ENCODE measurements at regions not wholly inside any gene's neighbourhood (a gene's known extent, or its start where the extent isn't known, plus 50 kb on each side); places are given as distances from the start of the nearest gene placed in this dataset.

DNA sequence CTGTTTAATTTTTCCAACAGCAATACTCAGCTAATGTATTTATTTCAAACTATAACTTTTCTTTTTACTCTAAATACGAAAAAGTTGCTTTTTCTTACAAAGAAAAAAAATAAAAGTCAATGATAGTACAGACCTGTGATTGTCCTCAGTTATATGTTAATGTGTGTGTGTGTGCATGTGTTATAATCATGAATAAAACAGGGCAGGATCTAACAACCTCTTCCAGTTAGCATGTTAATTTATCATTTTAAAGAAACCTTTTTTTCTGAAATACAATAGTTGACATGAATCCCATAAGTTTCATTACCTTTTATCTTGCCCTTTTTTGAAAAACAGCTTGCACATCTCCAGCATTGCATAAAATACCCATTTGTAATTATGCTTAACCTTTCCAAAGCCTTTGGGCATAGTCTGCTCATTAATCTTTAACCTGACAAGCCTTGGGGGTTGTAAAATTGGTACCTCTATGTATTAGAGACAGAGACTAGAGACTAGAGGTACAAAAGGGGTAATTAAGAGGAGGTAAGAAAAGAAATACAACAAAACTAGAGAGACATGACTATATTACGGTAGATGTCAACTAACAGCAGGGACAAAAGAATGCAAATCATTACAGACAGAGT, 828.1 kb downstream of the OLFM4 start:
- no peaks in the 10 kb centered on the region for H3K27me3 ChIP-seq
- H3K9me3 Mint-ChIP-seq = no peaks in the 10 kb centered on the region
- no peak overlapping the region for H3K27ac ChIP-seq
- H3K27ac Mint-ChIP-seq = no peak overlapping the region
- no peak overlapping the region for H3K4me3 ChIP-seq
- H3K4me1 ChIP-seq = no peaks in the 10 kb centered on the region
- H3K36me3 ChIP-seq = no peaks in the 10 kb centered on the region
- H3F3A ChIP-seq (ENCODE audit: low read depth) = no peaks in the 10 kb centered on the region
- H3K36me3 Mint-ChIP-seq = no peaks in the 10 kb centered on the region
- no peak overlapping the region for H2AFZ ChIP-seq (replicated peaks)
- no peaks in the 10 kb centered on the region for H3K79me2 ChIP-seq (ENCODE audit: low read depth)
- no peaks in the 10 kb centered on the region for H3K4me1 Mint-ChIP-seq
- no peaks in the 10 kb centered on the region for H3K9me3 ChIP-seq (ENCODE audit: low read depth)
- TF ChIP-seq CTCF (IDR thresholded peaks at IDR 0.05) (no peak), EZH2 (IDR thresholded peaks at IDR 0.05) (no peak), EZH2phosphoT487 (IDR thresholded peaks at IDR 0.05) (no peak)
- H4K20me1 ChIP-seq (ENCODE audit: low read depth) = no peaks in the 10 kb centered on the region
- no peak overlapping the region for H3K4me2 ChIP-seq
- no peak overlapping the region for H3K4me3 Mint-ChIP-seq
- H3K27me3 Mint-ChIP-seq (ENCODE audit: insufficient read depth, low read depth) = peaks cover 2% of the 10 kb centered on the region
- no peak overlapping the region for H3K9ac ChIP-seq
- DNase-seq (ENCODE audit: low spot score) = no peak

DNA sequence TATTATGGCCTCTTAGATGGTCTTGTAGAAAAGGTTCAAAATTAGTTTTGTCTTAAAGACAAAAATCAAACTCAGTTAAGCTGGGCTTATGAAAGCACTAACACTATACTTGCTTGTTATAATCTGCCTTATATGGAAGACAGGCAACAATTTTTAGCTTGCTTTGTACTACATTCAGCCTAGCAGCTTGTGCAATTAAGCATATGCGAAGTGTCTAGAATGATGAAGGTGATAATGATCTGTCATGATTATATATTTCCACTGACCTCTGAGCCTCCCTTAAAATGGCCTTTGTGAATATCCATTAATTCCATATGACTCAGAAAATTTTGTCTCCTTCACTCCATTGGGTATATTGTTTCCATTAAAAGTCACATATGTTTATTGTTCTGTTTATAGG, 834.9 kb downstream of the OLFM4 start:
- Mint-ChIP-seq H3K27ac (no peak overlapping the region), H3K4me1 (no peaks in the 10 kb centered on the region), H3K27me3 (ENCODE audit: insufficient read depth, low read depth) (no peaks in the 10 kb centered on the region), H3K36me3 (no peaks in the 10 kb centered on the region), H3K9me3 (no peaks in the 10 kb centered on the region), H3K4me3 (no peak overlapping the region)
- H3K4me2 ChIP-seq = no peak overlapping the region
- H3K27ac ChIP-seq = no peak overlapping the region
- H3K79me2 ChIP-seq (ENCODE audit: low read depth) = no peaks in the 10 kb centered on the region
- no peak for DNase-seq (ENCODE audit: low spot score)
- H3K36me3 ChIP-seq = no peaks in the 10 kb centered on the region
- H3K4me3 ChIP-seq = no peak overlapping the region
- no peaks in the 10 kb centered on the region for H4K20me1 ChIP-seq (ENCODE audit: low read depth)
- no peaks in the 10 kb centered on the region for H3F3A ChIP-seq (ENCODE audit: low read depth)
- H3K9me3 ChIP-seq (ENCODE audit: low read depth) = no peaks in the 10 kb centered on the region
- H3K27me3 ChIP-seq = no peaks in the 10 kb centered on the region
- no peak for TF ChIP-seq CTCF (IDR thresholded peaks at IDR 0.05)
- no peak for TF ChIP-seq EZH2phosphoT487 (IDR thresholded peaks at IDR 0.05)
- TF ChIP-seq EZH2 (IDR thresholded peaks at IDR 0.05) = no peak
- H3K4me1 ChIP-seq = no peaks in the 10 kb centered on the region
- H3K9ac ChIP-seq = no peak overlapping the region
- H2AFZ ChIP-seq (replicated peaks) = no peak overlapping the region

- no peaks in the 10 kb centered on the region for H3K27me3 Mint-ChIP-seq (ENCODE audit: insufficient read depth, low read depth)
- Histone ChIP-seq H2AFZ (replicated peaks) (no peak overlapping the region), H3K79me2 (ENCODE audit: low read depth) (no peaks in the 10 kb centered on the region), H3K9me3 (ENCODE audit: low read depth) (no peaks in the 10 kb centered on the region), H3K4me2 (no peak overlapping the region), H4K20me1 (ENCODE audit: low read depth) (no peaks in the 10 kb centered on the region), H3F3A (ENCODE audit: low read depth) (no peaks in the 10 kb centered on the region), H3K4me1 (no peaks in the 10 kb centered on the region), H3K9ac (no peak overlapping the region), H3K27ac (no peak overlapping the region), H3K36me3 (no peaks in the 10 kb centered on the region), H3K27me3 (no peaks in the 10 kb centered on the region), H3K4me3 (no peak overlapping the region)
- TF ChIP-seq EZH2 (IDR thresholded peaks at IDR 0.05) (no peak), CTCF (IDR thresholded peaks at IDR 0.05) (no peak), EZH2phosphoT487 (IDR thresholded peaks at IDR 0.05) (no peak)
- no peak overlapping the region for H3K27ac Mint-ChIP-seq
- H3K9me3 Mint-ChIP-seq = no peaks in the 10 kb centered on the region
- no peaks in the 10 kb centered on the region for H3K36me3 Mint-ChIP-seq
- H3K4me3 Mint-ChIP-seq = no peak overlapping the region
- H3K4me1 Mint-ChIP-seq = no peaks in the 10 kb centered on the region
- DNase-seq (ENCODE audit: low spot score) = no peak
Observed at GRCh38 chr13:53873558-53873957, 844.9 kb downstream of the OLFM4 start.
